GM23338 (cell line): ENCODE measurements at regions not wholly inside any gene's neighbourhood (a gene's known extent, or its start where the extent isn't known, plus 50 kb on each side); places are given as distances from the start of the nearest gene placed in this dataset.
A peak's percentile ranks its signal among the peaks of the same experiment; 100 is the strongest.

Experiments
- ATAC-seq: fragments of 200-7000 bp; cut with Tn5 transposase; 3 replicates; pipeline ENCODE4 v1.9.1; 2020
- DNase-seq: peaks from one replicate; pipeline ENCODE4 v3.0.0-alpha.2; 2015; ENCODE audit warnings: low spot score
- H2AFZ ChIP-seq: fragments of 200-600 bp; sonication (generic); 2 replicates; pipeline ENCODE4 v1.8.0; 2016; ENCODE audit warnings: antibody characterized with exemption, mild to moderate bottlenecking, moderate library complexity
- H3F3A ChIP-seq: fragments of 200-600 bp; sonication (generic); replicated peaks from 2 replicates; pipeline ENCODE4 v1.8.0; 2017; ENCODE audit warnings: antibody characterized with exemption, mixed run types, low read depth
- H3K27ac ChIP-seq: fragments of 200-600 bp; sonication (generic); 2 replicates; pipeline ENCODE4 v1.6.1; 2016; ENCODE audit warnings: low read depth
- H3K27me3 ChIP-seq: fragments of 200-600 bp; sonication (generic); 2 replicates; pipeline ENCODE4 v1.8.0; 2016; ENCODE audit warnings: mild to moderate bottlenecking, mixed run types, moderate library complexity; ENCODE audit not compliant: insufficient read depth
- H3K36me3 ChIP-seq: fragments of 200-600 bp; sonication (generic); 2 replicates; pipeline ENCODE4 v1.8.0; 2016; ENCODE audit warnings: mild to moderate bottlenecking; ENCODE audit not compliant: insufficient read depth
- H3K4me1 ChIP-seq: fragments of 200-600 bp; sonication (generic); 2 replicates; pipeline ENCODE4 v1.8.0; 2016; ENCODE audit warnings: mild to moderate bottlenecking, moderate library complexity; ENCODE audit not compliant: insufficient read depth
- H3K4me2 ChIP-seq: fragments of 200-600 bp; sonication (generic); 2 replicates; pipeline ENCODE4 v1.7.1; 2017; ENCODE audit warnings: mixed run types
- H3K4me3 ChIP-seq: fragments of 200-600 bp; sonication (generic); 2 replicates; pipeline ENCODE4 v1.6.1; 2016; ENCODE audit warnings: mixed run types
- H3K79me2 ChIP-seq: fragments of 200-600 bp; sonication (generic); replicated peaks from 2 replicates; pipeline ENCODE4 v1.8.0; 2017; ENCODE audit warnings: mild to moderate bottlenecking; ENCODE audit not compliant: insufficient read depth
- H3K9me2 ChIP-seq: fragments of 200-600 bp; sonication (generic); 2 replicates; pipeline ENCODE4 v1.8.0; 2017; ENCODE audit not compliant: insufficient read depth
- H4K20me1 ChIP-seq: fragments of 200-600 bp; sonication (generic); replicated peaks from 2 replicates; pipeline ENCODE4 v1.8.0; 2017; ENCODE audit warnings: mild to moderate bottlenecking; ENCODE audit not compliant: insufficient read depth
- H3K27ac Mint-ChIP-seq: 2 replicates; pipeline ENCODE4 v1.8.0; 2020; ENCODE audit warnings: inconsistent platforms, mild to moderate bottlenecking, moderate library complexity, mixed read lengths
- H3K27me3 Mint-ChIP-seq: 3 replicates; pipeline ENCODE4 v1.8.0; 2022; ENCODE audit warnings: low read depth, mild to moderate bottlenecking, moderate library complexity, mixed read lengths, inconsistent platforms; ENCODE audit not compliant: insufficient read depth, poor library complexity
- H3K36me3 Mint-ChIP-seq: 3 replicates; pipeline ENCODE4 v1.8.0; 2021; ENCODE audit warnings: low read depth, mild to moderate bottlenecking, inconsistent platforms, moderate library complexity, mixed read lengths
- H3K4me1 Mint-ChIP-seq: 3 replicates; pipeline ENCODE4 v1.8.0; 2020; ENCODE audit warnings: mild to moderate bottlenecking, inconsistent platforms, mixed read lengths
- H3K4me3 Mint-ChIP-seq: 3 replicates; pipeline ENCODE4 v1.8.0; 2021; ENCODE audit warnings: moderate library complexity, mild to moderate bottlenecking, inconsistent platforms, mixed read lengths
- H3K9me3 Mint-ChIP-seq: 3 replicates; pipeline ENCODE4 v1.8.0; 2020; ENCODE audit warnings: moderate library complexity, mild to moderate bottlenecking, inconsistent platforms, mixed read lengths
- CREB1 ChIP-seq: fragments of 250-450 bp; sonication (Bioruptor Pico); IDR thresholded peaks from 2 replicates; pipeline ENCODE4 v1.5.0; 2020; ENCODE audit warnings: low read depth, mild to moderate bottlenecking, moderate library complexity
- CTCF ChIP-seq, 2 experiments: fragments of 200-600 bp in 1 of 2; sonication (generic) in 1 of 2; conservative IDR thresholded peaks; 2 replicates each; pipeline versions ENCODE4 v1.5.1 to v1.6.1; 2016 to 2017; ENCODE audit warnings: antibody characterized with exemption in 2 of 2, low read depth in 2 of 2, mild to moderate bottlenecking in 2 of 2, moderate library complexity in 1 of 2
- ETS1 ChIP-seq: IDR thresholded peaks from 2 replicates; pipeline ENCODE4 v1.6.1; 2016; ENCODE audit warnings: antibody characterized with exemption
- EZH2phosphoT487 ChIP-seq: fragments of 200-600 bp; sonication (generic); IDR thresholded peaks from one replicate; pipeline ENCODE4 v1.8.1; 2018; ENCODE audit warnings: antibody characterized with exemption; ENCODE audit not compliant: unreplicated experiment
- JUNB ChIP-seq: IDR thresholded peaks from one replicate; pipeline ENCODE4 v1.6.1; 2016; ENCODE audit warnings: antibody characterized with exemption; ENCODE audit not compliant: unreplicated experiment
- POLR2AphosphoS5 ChIP-seq: IDR thresholded peaks from 2 replicates; pipeline ENCODE4 v1.6.1; 2016; ENCODE audit warnings: antibody characterized with exemption, low read depth
- REST ChIP-seq: IDR thresholded peaks from one replicate; pipeline ENCODE4 v1.6.1; 2018; ENCODE audit warnings: antibody characterized with exemption; ENCODE audit not compliant: unreplicated experiment
- STAT1 ChIP-seq: IDR thresholded peaks from one replicate; pipeline ENCODE4 v1.6.1; 2016; ENCODE audit warnings: antibody characterized with exemption; ENCODE audit not compliant: unreplicated experiment
- ZNF331 ChIP-seq: fragments of 250-450 bp; sonication (Bioruptor Pico); IDR thresholded peaks from 2 replicates; pipeline ENCODE4 v1.5.0; 2020; ENCODE audit warnings: low read depth, mild to moderate bottlenecking, moderate library complexity
- ZNF462 ChIP-seq: fragments of 250-450 bp; sonication (Bioruptor Pico); IDR thresholded peaks from 2 replicates; pipeline ENCODE4 v1.5.0; 2020; ENCODE audit warnings: mild to moderate bottlenecking, moderate library complexity

- ATAC-seq, result no peak
- Histone ChIP-seq H3K27ac (no peak overlapping the region), H4K20me1 (no peaks in the 10 kb centered on the region), H3K27me3 (no peaks in the 10 kb centered on the region), H3K4me1 (peaks cover 12% of the 10 kb centered on the region), H3K4me3 (no peak overlapping the region), H3K36me3 (no peaks in the 10 kb centered on the region), H3K79me2 (no peaks in the 10 kb centered on the region), H3K4me2 (no peak overlapping the region), H2AFZ (peak overlapping the region; percentile 29; the same call in 1 of the 2 replicates), H3F3A (no peaks in the 10 kb centered on the region), H3K9me2 (peaks cover 4% of the 10 kb centered on the region; the same call in 1 of the 2 replicates)
- Mint-ChIP-seq H3K27me3 (peaks cover 2% of the 10 kb centered on the region), H3K27ac (no peak overlapping the region), H3K36me3 (no peaks in the 10 kb centered on the region), H3K4me3 (no peak overlapping the region), H3K9me3 (no peaks in the 10 kb centered on the region), H3K4me1 (peaks cover 16% of the 10 kb centered on the region)
- TF ChIP-seq POLR2AphosphoS5 (no peak), REST (no peak), JUNB (no peak), CREB1 (no peak), CTCF (conservative IDR thresholded peaks at IDR 0.05; ENCODE audit: low read depth in 2 of 2) (no peak)
- DNase-seq, result peak; percentile 2
Observed at GRCh38 chr2:180205621-180206235, 198.6 kb upstream of the CWC22 start.

- H3K4me1 ChIP-seq, result peaks cover 12% of the 10 kb centered on the region
- H3K27me3 ChIP-seq, result no peaks in the 10 kb centered on the region
- DNase-seq (no peak), ATAC-seq (no peak)
- H3K27ac ChIP-seq, result no peak overlapping the region
- Mint-ChIP-seq H3K36me3 (no peaks in the 10 kb centered on the region), H3K4me1 (peaks cover 16% of the 10 kb centered on the region), H3K4me3 (no peak overlapping the region), H3K27ac (no peak overlapping the region), H3K27me3 (peaks cover 2% of the 10 kb centered on the region), H3K9me3 (no peaks in the 10 kb centered on the region)
- no peaks in the 10 kb centered on the region for H3K79me2 ChIP-seq
- H3K9me2 ChIP-seq, result no peaks in the 10 kb centered on the region
- H4K20me1 ChIP-seq, result no peaks in the 10 kb centered on the region
- H2AFZ ChIP-seq, result no peak overlapping the region
- H3K4me2 ChIP-seq, result no peak overlapping the region
- no peak overlapping the region for H3K4me3 ChIP-seq
- H3F3A ChIP-seq, result no peaks in the 10 kb centered on the region
- H3K36me3 ChIP-seq, result no peaks in the 10 kb centered on the region
- no peak for TF ChIP-seq ZNF462
- no peak for TF ChIP-seq STAT1
- TF ChIP-seq ZNF331 (CRISPR knock-in tag), result no peak
- no peak for TF ChIP-seq EZH2phosphoT487
- TF ChIP-seq ETS1, result no peak
Observed at GRCh38 chr2:180203972-180204371, 196.9 kb upstream of the CWC22 start.
